ENCODE measurements at regions not wholly inside any gene's neighbourhood (a gene's known extent, or its start where the extent isn't known, plus 50 kb on each side); places are given as distances from the start of the nearest gene placed in this dataset.

- no peak overlapping the region for H3K4me3 ChIP-seq (replicated peaks; ENCODE audit: insufficient read depth, low read length)
- no peaks in the 10 kb centered on the region for H3K27me3 ChIP-seq (ENCODE audit: insufficient read depth, poor library complexity, severe bottlenecking)
- no peak for DNase-seq (ENCODE audit: low read depth in 1 of 2, low spot score in 1 of 2)
- no peak overlapping the region for H3K27ac ChIP-seq (replicated peaks)
- TF ChIP-seq REST (IDR thresholded peaks at IDR 0.05; ENCODE audit: insufficient replicate concordance, low read depth), result no peak
- no peak for TF ChIP-seq GABPA (IDR thresholded peaks at IDR 0.05; ENCODE audit: low read depth)
- TF ChIP-seq POLR2AphosphoS5 (IDR thresholded peaks at IDR 0.05; ENCODE audit: low read depth), result no peak
- no peak for TF ChIP-seq SPI1 (IDR thresholded peaks at IDR 0.05; ENCODE audit: borderline replicate concordance, low read depth)
- no peak for TF ChIP-seq CTCF (IDR thresholded peaks at IDR 0.05; ENCODE audit: insufficient read depth, low read length)
These were observed 99.8 kb upstream of the PELI1 start for GRCh38 chr2:64244037-64244416.

- Histone ChIP-seq H3K4me3 (replicated peaks; ENCODE audit: insufficient read depth, low read length) (no peak overlapping the region), H3K27me3 (ENCODE audit: insufficient read depth, poor library complexity, severe bottlenecking) (no peaks in the 10 kb centered on the region), H3K27ac (replicated peaks) (no peak overlapping the region)
- no peak for TF ChIP-seq CTCF (IDR thresholded peaks at IDR 0.05; ENCODE audit: insufficient read depth, low read length)
- TF ChIP-seq GABPA (IDR thresholded peaks at IDR 0.05; ENCODE audit: low read depth), result no peak
- no peak for TF ChIP-seq POLR2AphosphoS5 (IDR thresholded peaks at IDR 0.05; ENCODE audit: low read depth)
- no peak for TF ChIP-seq SPI1 (IDR thresholded peaks at IDR 0.05; ENCODE audit: borderline replicate concordance, low read depth)
- TF ChIP-seq REST (IDR thresholded peaks at IDR 0.05; ENCODE audit: insufficient replicate concordance, low read depth), result no peak
- no peak for DNase-seq (ENCODE audit: low read depth in 1 of 2, low spot score in 1 of 2)
These were observed 101.4 kb upstream of the PELI1 start for GRCh38 chr2:64245631-64246030.

- no peak for DNase-seq (ENCODE audit: low read depth in 1 of 2, low spot score in 1 of 2)
- Histone ChIP-seq H3K27ac (replicated peaks) (no peak overlapping the region), H3K27me3 (ENCODE audit: insufficient read depth, poor library complexity, severe bottlenecking) (no peaks in the 10 kb centered on the region), H3K4me3 (replicated peaks; ENCODE audit: insufficient read depth, low read length) (no peak overlapping the region)
- TF ChIP-seq POLR2AphosphoS5 (IDR thresholded peaks at IDR 0.05; ENCODE audit: low read depth) (no peak), SPI1 (IDR thresholded peaks at IDR 0.05; ENCODE audit: borderline replicate concordance, low read depth) (no peak), REST (IDR thresholded peaks at IDR 0.05; ENCODE audit: insufficient replicate concordance, low read depth) (no peak), GABPA (IDR thresholded peaks at IDR 0.05; ENCODE audit: low read depth) (no peak), CTCF (IDR thresholded peaks at IDR 0.05; ENCODE audit: insufficient read depth, low read length) (no peak)
These were observed 102.7 kb upstream of the PELI1 start for GRCh38 chr2:64246962-64247361.
